OCI-LY1 (cell line): ENCODE measurements at regions not wholly inside any gene's neighbourhood (a gene's known extent, or its start where the extent isn't known, plus 50 kb on each side); places are given as distances from the start of the nearest gene placed in this dataset.

Experiments
- CTCF ChIP-seq: fragments of 200-600 bp; sonication (generic), shearing (Covaris generic); IDR thresholded peaks from 2 replicates; pipeline ENCODE4 v1.5.1; 2017; ENCODE audit warnings: mild to moderate bottlenecking, antibody characterized with exemption, low read length, moderate library complexity, mixed read lengths
- EZH2 ChIP-seq: fragments of 200-600 bp; sonication (generic), shearing (Covaris generic); IDR thresholded peaks from 2 replicates; pipeline ENCODE4 v1.8.0; 2017; ENCODE audit warnings: borderline replicate concordance, mixed run types, mild to moderate bottlenecking, antibody characterized with exemption, low read length, moderate library complexity, mixed read lengths

DNA sequence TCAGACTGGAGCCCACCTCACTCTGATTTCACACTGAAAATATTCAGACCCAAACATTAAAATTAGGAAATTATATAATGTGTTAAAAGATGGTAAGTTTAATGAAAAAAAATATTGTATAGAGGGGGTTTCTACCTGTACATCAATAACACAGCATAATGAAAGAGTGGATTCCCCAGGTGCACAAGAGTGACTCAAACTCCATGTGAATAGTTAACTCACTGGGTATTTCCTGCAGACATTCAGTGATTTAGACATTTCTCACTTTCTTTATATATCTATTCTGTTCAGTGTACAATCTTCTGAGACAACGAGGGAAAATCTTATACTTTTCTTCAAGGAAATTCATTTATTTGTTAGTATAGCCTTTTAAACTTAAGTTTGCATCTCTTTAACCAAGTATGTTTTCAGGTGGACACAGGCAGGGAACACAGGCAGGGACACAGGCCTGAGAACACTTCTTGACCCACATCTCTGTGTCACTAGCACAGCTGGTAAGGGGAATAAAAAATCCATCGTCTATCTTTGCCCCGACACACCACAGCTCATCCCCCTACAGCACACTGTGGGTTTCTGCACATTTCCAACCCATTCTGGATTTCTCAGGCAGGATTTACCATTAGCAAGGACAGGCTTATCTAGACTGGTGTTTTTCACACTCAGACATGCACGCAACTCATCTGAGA lies 525.5 kb upstream of the BOD1L1 start:
- TF ChIP-seq CTCF (no peak), EZH2 (no peak)
